Astrocyte (in vitro differentiated cells and primary cell): ENCODE measurements at regions not wholly inside any gene's neighbourhood (a gene's known extent, or its start where the extent isn't known, plus 50 kb on each side); places are given as distances from the start of the nearest gene placed in this dataset.
A peak's percentile ranks its signal among the peaks of the same experiment; 100 is the strongest.

Source experiments
- DNase-seq: peaks from one replicate; pipeline ENCODE4 v3.0.0-alpha.2; 2010; ENCODE audit warnings: low read depth
- FAIRE-seq: peaks from 2 replicates; lab custom pipeline; 2011; peaks lifted over from hg19 to GRCh38; lab: Jason Lieb, UNC
- H2AFZ ChIP-seq: 2 replicates; pipeline ENCODE4 v1.6.0; 2012; ENCODE audit warnings: low read depth, low read length, inconsistent platforms
- H3K27ac ChIP-seq: 2 replicates; pipeline ENCODE4 v1.5.1; 2011; ENCODE audit warnings: low read depth, low read length, inconsistent platforms
- H3K27me3 ChIP-seq: 2 replicates; pipeline ENCODE4 v1.6.0; 2011; ENCODE audit warnings: low read length, inconsistent platforms; ENCODE audit not compliant: insufficient read depth
- H3K36me3 ChIP-seq: 2 replicates; pipeline ENCODE4 v1.5.1; 2011; ENCODE audit warnings: low read length, inconsistent platforms; ENCODE audit not compliant: insufficient read depth
- H3K4me1 ChIP-seq: 2 replicates; pipeline ENCODE4 v1.5.1; 2011; ENCODE audit warnings: low read length, inconsistent platforms; ENCODE audit not compliant: insufficient read depth
- H3K4me2 ChIP-seq: 2 replicates; pipeline ENCODE4 v1.6.0; 2012; ENCODE audit warnings: low read length, inconsistent platforms
- H3K4me3 ChIP-seq: 2 replicates; pipeline ENCODE4 v1.5.1; 2011; ENCODE audit warnings: low read depth, mild to moderate bottlenecking, low read length, inconsistent platforms; ENCODE audit not compliant: insufficient read depth
- H3K79me2 ChIP-seq: 2 replicates; pipeline ENCODE4 v1.6.0; 2012; ENCODE audit warnings: mild to moderate bottlenecking, low read length, inconsistent platforms; ENCODE audit not compliant: insufficient read depth
- H3K9ac ChIP-seq: 2 replicates; pipeline ENCODE4 v1.6.0; 2012; ENCODE audit warnings: mild to moderate bottlenecking, low read length, inconsistent platforms
- H3K9me3 ChIP-seq: 2 replicates; pipeline ENCODE4 v1.5.1; 2012; ENCODE audit warnings: low read depth, mild to moderate bottlenecking, low read length, inconsistent platforms; ENCODE audit not compliant: insufficient read depth
- H4K20me1 ChIP-seq: 2 replicates; pipeline ENCODE4 v1.6.0; 2012; ENCODE audit warnings: low read length, inconsistent platforms; ENCODE audit not compliant: insufficient read depth
- H3K27ac Mint-ChIP-seq: one replicate; pipeline ENCODE4 v1.8.0; 2021; ENCODE audit warnings: mild to moderate bottlenecking, mixed read lengths; ENCODE audit not compliant: unreplicated experiment
- H3K27me3 Mint-ChIP-seq: one replicate; pipeline ENCODE4 v1.8.0; 2021; ENCODE audit warnings: low read depth, mixed read lengths; ENCODE audit not compliant: unreplicated experiment
- H3K36me3 Mint-ChIP-seq: one replicate; pipeline ENCODE4 v1.8.0; 2021; ENCODE audit warnings: low read depth, mixed read lengths; ENCODE audit not compliant: unreplicated experiment
- H3K4me1 Mint-ChIP-seq: one replicate; pipeline ENCODE4 v1.8.0; 2021; ENCODE audit warnings: low read depth, mixed read lengths; ENCODE audit not compliant: unreplicated experiment
- H3K4me3 Mint-ChIP-seq: one replicate; pipeline ENCODE4 v1.8.0; 2021; ENCODE audit warnings: mild to moderate bottlenecking, moderate library complexity, mixed read lengths; ENCODE audit not compliant: unreplicated experiment
- H3K9me3 Mint-ChIP-seq: one replicate; pipeline ENCODE4 v1.8.0; 2021; ENCODE audit warnings: mild to moderate bottlenecking, mixed read lengths; ENCODE audit not compliant: unreplicated experiment
- CTCF ChIP-seq: IDR thresholded peaks from 2 replicates; pipeline ENCODE4 v1.5.1; 2011; ENCODE audit warnings: low read depth, mild to moderate bottlenecking, inconsistent platforms, low read length, moderate library complexity; ENCODE audit not compliant: insufficient read depth
- EZH2 ChIP-seq: IDR thresholded peaks from 2 replicates; pipeline ENCODE4 v1.6.1; 2012; ENCODE audit warnings: mild to moderate bottlenecking, low read length, inconsistent platforms; ENCODE audit not compliant: insufficient read depth

- H3K9me3 Mint-ChIP-seq, result peaks cover 18% of the 10 kb centered on the region
- Histone ChIP-seq H3K27me3 (peaks cover 13% of the 10 kb centered on the region), H4K20me1 (no peaks in the 10 kb centered on the region), H3K9ac (no peak overlapping the region), H2AFZ (no peak overlapping the region), H3K4me1 (peaks cover 10% of the 10 kb centered on the region), H3K27ac (no peak overlapping the region), H3K79me2 (no peaks in the 10 kb centered on the region), H3K4me3 (no peak overlapping the region), H3K4me2 (no peak overlapping the region), H3K36me3 (no peaks in the 10 kb centered on the region), H3K9me3 (no peaks in the 10 kb centered on the region)
- FAIRE-seq, result no peak
- TF ChIP-seq CTCF (no peak), EZH2 (no peak)
- H3K27ac Mint-ChIP-seq, result no peak overlapping the region
- H3K4me1 Mint-ChIP-seq, result peaks cover 9% of the 10 kb centered on the region
- H3K27me3 Mint-ChIP-seq, result peaks cover 41% of the 10 kb centered on the region
- H3K36me3 Mint-ChIP-seq, result peaks cover 2% of the 10 kb centered on the region
- DNase-seq, result no peak
- H3K4me3 Mint-ChIP-seq, result no peak overlapping the region
Observed at GRCh38 chr11:45042560-45042959, 91.9 kb upstream of the TP53I11 start.

GRCh38 chr11:45043755-45044475 is 93.2 kb upstream of the TP53I11 start:
- H3K36me3 ChIP-seq, result no peaks in the 10 kb centered on the region
- H2AFZ ChIP-seq, result no peak overlapping the region
- TF ChIP-seq EZH2, result no peak
- TF ChIP-seq CTCF, result no peak
- H3K9me3 ChIP-seq, result no peaks in the 10 kb centered on the region
- no peak overlapping the region for H3K4me2 ChIP-seq
- Mint-ChIP-seq H3K27ac (no peak overlapping the region), H3K9me3 (peaks cover 12% of the 10 kb centered on the region), H3K27me3 (peaks cover 39% of the 10 kb centered on the region), H3K36me3 (peaks cover 2% of the 10 kb centered on the region), H3K4me1 (peaks cover 9% of the 10 kb centered on the region), H3K4me3 (no peak overlapping the region)
- FAIRE-seq (no peak), DNase-seq (no peak)
- no peak overlapping the region for H3K27ac ChIP-seq
- H3K4me1 ChIP-seq, result peaks cover 10% of the 10 kb centered on the region
- no peaks in the 10 kb centered on the region for H4K20me1 ChIP-seq
- peaks cover 13% of the 10 kb centered on the region for H3K27me3 ChIP-seq
- H3K4me3 ChIP-seq, result no peak overlapping the region
- H3K9ac ChIP-seq, result no peak overlapping the region
- H3K79me2 ChIP-seq, result no peaks in the 10 kb centered on the region

- Mint-ChIP-seq H3K9me3 (peaks cover 2% of the 10 kb centered on the region), H3K27ac (peak overlapping the region; percentile 86), H3K4me3 (no peak overlapping the region), H3K36me3 (no peaks in the 10 kb centered on the region), H3K4me1 (peaks cover 9% of the 10 kb centered on the region), H3K27me3 (peaks cover 44% of the 10 kb centered on the region)
- H3K27me3 ChIP-seq, result peaks cover 7% of the 10 kb centered on the region
- peaks cover 10% of the 10 kb centered on the region for H3K4me1 ChIP-seq
- H3K4me2 ChIP-seq, result peak overlapping the region; percentile 43
- TF ChIP-seq CTCF (no peak), EZH2 (no peak)
- no peaks in the 10 kb centered on the region for H3K36me3 ChIP-seq
- no peak overlapping the region for H2AFZ ChIP-seq
- H3K4me3 ChIP-seq, result no peak overlapping the region
- DNase-seq (peak; percentile 34), FAIRE-seq (no peak)
- H3K9me3 ChIP-seq, result no peaks in the 10 kb centered on the region
- H4K20me1 ChIP-seq, result no peaks in the 10 kb centered on the region
- no peak overlapping the region for H3K27ac ChIP-seq
- no peak overlapping the region for H3K9ac ChIP-seq
- no peaks in the 10 kb centered on the region for H3K79me2 ChIP-seq
Observed at GRCh38 chr11:45045683-45046471, 95.2 kb upstream of the TP53I11 start.
